Transverse colon (tissue), 4 donors: ENCODE measurements at regions not wholly inside any gene's neighbourhood (a gene's known extent, or its start where the extent isn't known, plus 50 kb on each side); places are given as distances from the start of the nearest gene placed in this dataset.

Experiments used
- CTCF ChIP-seq, 5 experiments: fragments of 200-600 bp in 3 of 5; fragments of 450-650 bp in 2 of 5; sonication (generic) in 3 of 5; IDR thresholded peaks; 1 replicate in 2 of 5; 2 replicates in 3 of 5; pipeline ENCODE4 v1.5.1; 2016 to 2017; ENCODE audit warnings: antibody characterized with exemption in 5 of 5, inconsistent platforms in 3 of 5, mild to moderate bottlenecking in 2 of 5, moderate library complexity in 1 of 5
- EP300 ChIP-seq: sonication (generic); formaldehyde crosslinking; IDR thresholded peaks from one replicate; pipeline ENCODE4 v1.6.1; 2017; ENCODE audit warnings: antibody characterized with exemption, low read depth
- POLR2A ChIP-seq: fragments of 450-650 bp; IDR thresholded peaks from one replicate; pipeline ENCODE4 v1.6.1; 2016; ENCODE audit warnings: antibody characterized with exemption, mild to moderate bottlenecking, moderate library complexity
- POLR2AphosphoS5 ChIP-seq, 3 donors: sonication (generic); formaldehyde crosslinking; IDR thresholded peaks; one replicate each; pipeline ENCODE4 v1.6.1; 2016; ENCODE audit warnings: antibody characterized with exemption in 3 of 3

GRCh38 chr3:70603103-70603502, 290.7 kb upstream of the MDFIC2 start:
- TF ChIP-seq CTCF (IDR thresholded peaks at IDR 0.05) = no peak
- TF ChIP-seq EP300 = no peak
- no peak for TF ChIP-seq POLR2A
- no peak for TF ChIP-seq POLR2AphosphoS5 (IDR thresholded peaks at IDR 0.05)
